Activated naive CD4-positive, alpha-beta T cell treated with anti-CD3 and anti-CD28 coated beads, Interleukin-2, amount 50 U/mL, for 72 hours (primary cell): ENCODE measurements at regions not wholly inside any gene's neighbourhood (a gene's known extent, or its start where the extent isn't known, plus 50 kb on each side); places are given as distances from the start of the nearest gene placed in this dataset.
A peak's percentile ranks its signal among the peaks of the same experiment; 100 is the strongest.
"Not testable (repeated sequence)": the region's sequence is repeated elsewhere in the genome, so short reads cannot be mapped to it uniquely, and the experiment has no call there.

Source experiments
- ATAC-seq, 2 donors: fragments of 150-1000 bp; cut with Tn5 transposase; 2 replicates each; pipeline ENCODE4 v1.10.0; 2021; ENCODE audit warnings: mild to moderate bottlenecking in 2 of 2, moderate library complexity in 2 of 2
- DNase-seq, 2 donors: peaks; one replicate each; pipeline ENCODE4 v3.0.0; 2021 to 2022; ENCODE audit warnings: low spot score in 2 of 2
- H3K27ac Mint-ChIP-seq, 2 donors: one replicate each; pipeline ENCODE4 v1.8.0; 2022; ENCODE audit warnings: mild to moderate bottlenecking in 2 of 2, mixed read lengths in 2 of 2
- H3K36me3 Mint-ChIP-seq, 2 donors: one replicate each; pipeline ENCODE4 v1.8.0; 2022; ENCODE audit warnings: mixed read lengths in 2 of 2
- H3K9me3 Mint-ChIP-seq, 2 donors: one replicate each; pipeline ENCODE4 v1.8.0; 2022; ENCODE audit warnings: mixed read lengths in 2 of 2

GRCh38 chr4:132180020-132180427 lies 969.1 kb upstream of the PCDH10 start:
- H3K9me3 Mint-ChIP-seq: peaks cover 0 to 12% of the 10 kb centered on the region in 2 donors
- no peaks in the 10 kb centered on the region for H3K36me3 Mint-ChIP-seq
- H3K27ac Mint-ChIP-seq: no peak overlapping the region
- DNase-seq (no peak), ATAC-seq (no peak)

DNA sequence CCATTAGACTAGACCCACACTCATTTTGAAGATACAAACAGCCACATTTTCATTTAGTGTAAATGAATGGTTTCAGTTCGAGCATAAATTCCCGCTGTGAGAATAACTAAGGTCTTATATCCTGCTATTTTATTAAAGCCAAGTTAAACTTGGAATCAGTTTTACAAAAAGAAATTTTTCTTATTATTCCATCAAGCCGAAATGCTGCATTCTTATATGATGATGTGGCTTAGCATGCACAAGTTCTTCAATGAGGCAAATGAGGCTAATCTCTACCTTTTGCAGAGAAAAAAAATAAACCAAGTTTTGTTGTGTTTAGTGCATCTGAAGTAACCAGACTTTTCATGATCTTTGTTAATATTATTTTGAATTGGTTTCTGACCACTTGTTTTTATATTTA lies 953.9 kb upstream of the PCDH10 start:
- ATAC-seq (no peak), DNase-seq (no peak)
- Mint-ChIP-seq H3K9me3 (peaks cover 4 to 5% of the 10 kb centered on the region in 2 donors), H3K36me3 (no peaks in the 10 kb centered on the region), H3K27ac (no peak overlapping the region)

DNA sequence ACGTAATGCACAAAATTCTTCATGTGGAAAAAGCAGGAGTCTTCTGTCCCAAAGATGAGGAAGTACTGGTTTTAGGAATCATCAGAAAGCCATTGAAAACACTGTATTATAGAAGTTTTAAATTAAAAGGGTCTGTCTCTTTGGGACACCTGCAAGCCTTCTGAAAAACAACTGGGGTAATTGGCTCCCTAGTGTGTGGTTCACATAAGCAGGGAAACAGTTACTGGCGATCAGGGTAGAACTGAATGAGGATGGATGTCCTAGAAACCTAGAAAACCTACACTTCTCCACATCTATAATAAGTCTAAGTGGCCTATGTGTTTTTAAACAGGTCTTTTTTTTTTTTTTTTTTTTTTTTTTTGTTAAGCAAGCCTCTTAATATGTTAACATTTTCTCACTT lies 945.5 kb upstream of the PCDH10 start:
- Mint-ChIP-seq H3K9me3 (peaks cover 0 to 5% of the 10 kb centered on the region in 2 donors), H3K27ac (no peak overlapping the region), H3K36me3 (peaks cover 0 to 4% of the 10 kb centered on the region in 2 donors)
- ATAC-seq: no peak
- DNase-seq: no peak

DNA sequence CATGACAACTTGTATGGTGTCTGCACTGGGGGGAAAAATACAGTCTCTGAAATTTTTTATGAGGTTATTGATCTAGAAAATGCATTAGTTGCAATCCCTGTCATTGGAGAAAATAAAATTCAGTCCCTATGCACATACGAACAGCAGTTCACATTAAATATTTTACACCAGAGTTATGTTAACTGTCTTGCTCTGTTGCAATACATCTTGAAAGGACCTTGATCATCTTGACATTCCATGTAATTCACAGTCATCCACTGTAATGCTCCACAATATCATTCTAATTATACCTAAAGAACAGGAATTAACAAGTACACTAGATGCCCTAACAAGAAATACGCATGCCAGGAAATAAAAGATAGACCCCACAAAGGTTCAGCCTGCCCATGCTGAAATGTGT lies 934.6 kb upstream of the PCDH10 start:
- H3K9me3 Mint-ChIP-seq: peaks cover 0 to 3% of the 10 kb centered on the region in 2 donors
- ATAC-seq: no peak
- DNase-seq: no peak
- no peak overlapping the region for H3K27ac Mint-ChIP-seq
- no peaks in the 10 kb centered on the region for H3K36me3 Mint-ChIP-seq

- Mint-ChIP-seq H3K27ac (no peak overlapping the region), H3K9me3 (peaks cover 4 to 16% of the 10 kb centered on the region in 2 donors), H3K36me3 (peaks cover 0 to 4% of the 10 kb centered on the region in 2 donors)
- DNase-seq (no peak), ATAC-seq (no peak)
Measured at GRCh38 chr4:132218406-132218805, 930.7 kb upstream of the PCDH10 start.

- ATAC-seq: peak in 1 of 2 donors; percentile 24
- Mint-ChIP-seq H3K36me3 (peaks cover 0 to 4% of the 10 kb centered on the region in 2 donors), H3K9me3 (peaks cover 6 to 19% of the 10 kb centered on the region in 2 donors), H3K27ac (no peak overlapping the region)
- DNase-seq: no peak
Measured at GRCh38 chr4:132227151-132227856, 921.8 kb upstream of the PCDH10 start.

DNA sequence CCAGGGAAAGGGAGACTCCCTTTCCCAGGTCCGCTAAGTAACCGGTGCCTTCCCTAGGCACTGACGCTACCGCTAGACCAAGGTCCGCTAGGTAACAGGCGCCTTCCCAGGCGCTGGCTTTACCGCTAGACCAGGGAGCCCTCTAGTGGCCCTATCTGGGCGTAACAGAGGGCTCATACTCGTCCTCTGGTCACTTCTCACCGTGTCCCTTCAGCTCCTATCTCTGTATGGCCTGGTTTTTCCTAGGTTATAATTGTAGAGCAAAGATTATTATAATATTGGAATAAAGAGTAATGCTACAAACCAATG lies 921.3 kb upstream of the PCDH10 start:
- peak in 1 of 2 donors; percentile 10 for DNase-seq
- H3K27ac Mint-ChIP-seq, ATAC-seq, H3K36me3 Mint-ChIP-seq: not testable (repeated sequence)
- H3K9me3 Mint-ChIP-seq: peaks cover 6 to 14% of the 10 kb centered on the region in 2 donors

- Mint-ChIP-seq H3K27ac (no peak overlapping the region), H3K36me3 (no peaks in the 10 kb centered on the region), H3K9me3 (peaks cover 6 to 17% of the 10 kb centered on the region in 2 donors)
- DNase-seq: no peak
- no peak for ATAC-seq
Measured at GRCh38 chr4:132228676-132229075, 920.4 kb upstream of the PCDH10 start.

GRCh38 chr4:132230025-132230424 lies 919.1 kb upstream of the PCDH10 start:
- DNase-seq (no peak), ATAC-seq (no peak)
- H3K9me3 Mint-ChIP-seq: peaks cover 9 to 13% of the 10 kb centered on the region in 2 donors
- H3K36me3 Mint-ChIP-seq: no peaks in the 10 kb centered on the region
- H3K27ac Mint-ChIP-seq: no peak overlapping the region

GRCh38 chr4:132238697-132239096 lies 910.4 kb upstream of the PCDH10 start:
- no peak for DNase-seq
- Mint-ChIP-seq H3K36me3 (no peaks in the 10 kb centered on the region), H3K27ac (no peak overlapping the region), H3K9me3 (peaks cover 7 to 10% of the 10 kb centered on the region in 2 donors)
- no peak for ATAC-seq

DNA sequence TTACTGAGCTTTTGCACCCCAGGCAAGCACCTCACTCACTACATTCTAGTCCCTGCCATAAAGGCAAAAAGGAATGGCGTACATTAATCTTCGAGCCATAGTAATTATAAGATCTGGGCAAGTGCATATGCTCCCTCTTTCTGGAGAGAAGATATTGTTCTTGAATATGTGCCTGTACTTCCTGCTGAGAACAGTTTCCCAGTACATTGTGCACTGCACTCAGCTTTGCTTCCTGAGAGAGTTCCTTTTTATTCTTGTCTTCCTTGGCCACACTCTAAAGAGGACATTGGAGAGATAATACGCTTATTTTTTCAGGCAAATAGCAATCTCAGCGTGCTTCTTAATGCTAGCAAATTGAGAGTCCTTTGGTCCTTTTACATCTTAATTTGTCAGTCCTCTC lies 909.0 kb upstream of the PCDH10 start:
- H3K36me3 Mint-ChIP-seq: no peaks in the 10 kb centered on the region

DNA sequence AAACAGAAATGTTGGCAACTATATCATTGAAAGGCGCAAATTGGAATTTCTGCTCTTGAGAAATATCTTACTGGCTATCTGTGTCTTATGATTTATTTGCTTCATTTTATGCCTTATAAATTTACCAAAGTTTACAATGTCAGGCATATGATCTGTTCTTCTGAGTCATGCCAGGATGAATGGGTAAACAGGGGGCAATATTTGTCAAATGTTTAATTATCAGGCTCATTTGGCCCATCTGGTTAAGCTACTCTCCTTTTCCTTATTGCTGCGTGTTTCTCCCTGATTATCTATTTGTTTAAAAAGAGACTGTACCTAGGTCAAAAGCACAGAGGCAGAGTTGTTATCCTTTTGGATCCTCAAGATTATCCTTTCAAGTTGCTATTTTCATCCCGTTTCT lies 903.8 kb upstream of the PCDH10 start:
- DNase-seq (no peak), ATAC-seq (no peak)
- Mint-ChIP-seq H3K36me3 (no peaks in the 10 kb centered on the region), H3K27ac (no peak overlapping the region), H3K9me3 (peaks cover 5 to 8% of the 10 kb centered on the region in 2 donors)

More for the DNA sequence above, 909.0 kb upstream of the PCDH10 start:
- ATAC-seq: no peak
- H3K27ac Mint-ChIP-seq: no peak overlapping the region
- H3K9me3 Mint-ChIP-seq: peaks cover 4 to 5% of the 10 kb centered on the region in 2 donors
- DNase-seq: no peak

DNA sequence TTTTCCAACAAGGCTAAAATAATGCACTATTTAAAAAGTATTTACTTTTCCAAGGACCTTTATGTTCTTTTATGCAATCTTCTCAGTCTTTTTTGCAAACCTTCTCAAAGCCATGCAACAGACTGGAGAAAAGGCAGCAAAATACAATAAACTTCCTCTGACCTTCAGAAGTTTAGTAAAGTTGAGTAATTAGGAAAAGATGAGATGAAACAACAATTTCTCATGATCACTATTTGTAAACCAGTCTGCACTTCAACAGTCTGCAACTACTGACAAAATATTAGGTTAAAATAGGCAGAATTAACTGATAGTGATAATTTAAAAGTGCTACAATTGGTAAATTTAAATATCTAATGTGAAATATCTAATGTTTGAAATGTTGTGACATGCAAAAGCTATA lies 884.9 kb upstream of the PCDH10 start:
- no peak for DNase-seq
- no peak for ATAC-seq
- Mint-ChIP-seq H3K36me3 (no peaks in the 10 kb centered on the region), H3K9me3 (no peaks in the 10 kb centered on the region), H3K27ac (no peak overlapping the region)

DNA sequence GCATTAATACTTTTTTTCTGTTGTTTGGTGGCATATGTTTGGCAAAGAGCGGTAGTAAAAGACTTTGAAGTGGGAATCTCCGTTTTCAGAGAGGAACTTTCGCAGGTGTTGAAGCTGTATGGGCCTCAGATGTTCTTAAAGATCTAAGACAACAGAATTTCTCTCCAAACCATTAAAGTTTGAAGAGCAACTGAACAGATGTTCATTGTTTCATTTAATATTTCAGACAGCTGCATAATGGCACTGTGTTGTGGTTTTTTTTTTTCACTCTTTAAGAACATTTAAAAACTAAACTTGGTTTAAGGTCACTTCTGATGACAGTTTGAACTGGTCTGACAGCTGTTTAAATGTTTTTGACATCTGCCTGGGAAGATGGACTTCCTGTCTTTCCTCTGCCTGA lies 882.7 kb upstream of the PCDH10 start:
- no peaks in the 10 kb centered on the region for H3K36me3 Mint-ChIP-seq
- ATAC-seq: no peak
- H3K27ac Mint-ChIP-seq: no peak overlapping the region
- H3K9me3 Mint-ChIP-seq: no peaks in the 10 kb centered on the region
- DNase-seq: no peak

DNA sequence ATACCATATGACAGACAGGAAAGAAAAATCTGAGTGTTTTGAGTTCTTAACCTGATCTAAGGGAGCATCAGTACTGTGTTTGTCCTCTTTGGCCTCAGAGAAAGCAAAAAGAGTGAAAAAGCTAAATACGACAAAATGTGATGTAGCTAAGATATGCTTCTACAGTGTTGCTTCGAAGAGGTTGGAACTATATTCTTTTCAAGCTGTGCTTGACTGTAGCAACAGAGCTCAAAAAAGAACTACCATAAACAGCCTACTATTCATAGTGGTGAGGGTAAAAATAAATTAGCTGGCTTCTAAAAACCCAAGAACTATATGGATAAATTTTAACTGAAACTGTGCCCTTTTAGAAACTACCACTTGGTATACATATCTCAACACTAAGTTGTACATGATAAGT lies 881.8 kb upstream of the PCDH10 start:
- Mint-ChIP-seq H3K9me3 (no peaks in the 10 kb centered on the region), H3K36me3 (no peaks in the 10 kb centered on the region), H3K27ac (no peak overlapping the region)
- ATAC-seq (no peak), DNase-seq (no peak)

- DNase-seq: no peak
- Mint-ChIP-seq H3K27ac (no peak overlapping the region), H3K9me3 (no peaks in the 10 kb centered on the region), H3K36me3 (no peaks in the 10 kb centered on the region)
- ATAC-seq: no peak
Measured at GRCh38 chr4:132269303-132269990, 879.6 kb upstream of the PCDH10 start.

GRCh38 chr4:132275583-132276121 lies 873.4 kb upstream of the PCDH10 start:
- Mint-ChIP-seq H3K27ac (no peak overlapping the region), H3K9me3 (peaks cover 4 to 6% of the 10 kb centered on the region in 2 donors), H3K36me3 (no peaks in the 10 kb centered on the region)
- DNase-seq (no peak), ATAC-seq (no peak)

GRCh38 chr4:132276185-132276584 lies 872.9 kb upstream of the PCDH10 start:
- no peak overlapping the region for H3K27ac Mint-ChIP-seq
- H3K9me3 Mint-ChIP-seq: peaks cover 4 to 6% of the 10 kb centered on the region in 2 donors
- DNase-seq (no peak), ATAC-seq (no peak)
- H3K36me3 Mint-ChIP-seq: no peaks in the 10 kb centered on the region
